ENCODE measurements at regions not wholly inside any gene's neighbourhood (a gene's known extent, or its start where the extent isn't known, plus 50 kb on each side); places are given as distances from the start of the nearest gene placed in this dataset.

DNA sequence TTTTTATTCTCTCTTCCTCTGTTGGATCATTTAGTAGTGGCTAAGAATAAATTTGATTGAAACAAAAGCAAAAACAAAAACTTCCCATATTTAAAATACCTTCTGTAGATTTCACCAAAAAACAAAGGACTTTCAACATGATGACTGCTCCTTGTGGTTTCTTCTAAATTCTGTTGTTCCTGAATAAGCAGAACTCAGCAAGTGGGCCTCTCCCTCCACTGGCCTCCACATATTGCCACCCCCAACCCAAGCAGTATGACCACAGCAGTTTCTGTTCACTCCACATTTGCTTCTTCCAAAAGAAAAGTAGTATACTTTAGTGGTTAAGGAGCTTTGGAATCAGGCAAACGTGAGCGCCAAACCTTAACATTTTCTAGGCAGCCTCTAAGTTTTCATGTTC, 114.7 kb downstream of the COX18 start:
- Histone ChIP-seq H3K4me1 (no peaks in the 10 kb centered on the region), H3K27ac (no peak overlapping the region), H3K4me3 (no peak overlapping the region), H3K27me3 (no peaks in the 10 kb centered on the region), H3K36me3 (no peaks in the 10 kb centered on the region), H3K9me3 (peaks cover 0 to 4% of the 10 kb centered on the region in 2 donors)
- no peak for TF ChIP-seq CTCF (IDR thresholded peaks at IDR 0.05)
- DNase-seq (ENCODE audit: low spot score) = no peak

DNA sequence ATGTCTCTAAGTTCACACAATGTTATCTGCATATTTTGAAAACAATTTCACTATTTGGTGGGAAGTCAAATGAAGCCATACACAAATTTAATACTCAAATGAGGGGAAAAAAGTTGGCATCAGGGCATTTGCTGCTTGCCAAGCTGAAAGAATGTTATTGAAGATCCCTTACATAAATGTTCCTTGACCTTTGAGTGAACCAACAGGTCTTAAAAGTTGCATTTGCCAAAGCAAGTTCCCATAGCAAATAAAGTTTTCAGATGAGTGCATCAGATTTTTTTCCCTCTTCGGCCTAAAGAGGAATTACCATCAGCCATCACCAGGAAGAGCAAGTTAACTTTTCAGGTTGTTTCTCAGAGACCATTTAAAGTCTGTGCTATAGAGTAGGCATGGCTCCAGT, 115.9 kb downstream of the COX18 start:
- H3K36me3 ChIP-seq = no peaks in the 10 kb centered on the region
- H3K27me3 ChIP-seq = no peaks in the 10 kb centered on the region
- no peaks in the 10 kb centered on the region for H3K9me3 ChIP-seq
- TF ChIP-seq CTCF (IDR thresholded peaks at IDR 0.05) = no peak
- no peak overlapping the region for H3K4me3 ChIP-seq
- H3K27ac ChIP-seq = no peak overlapping the region
- no peak for DNase-seq (ENCODE audit: low spot score)
- H3K4me1 ChIP-seq = no peaks in the 10 kb centered on the region

- Histone ChIP-seq H3K36me3 (no peaks in the 10 kb centered on the region), H3K4me3 (no peak overlapping the region), H3K4me1 (no peaks in the 10 kb centered on the region), H3K9me3 (no peaks in the 10 kb centered on the region), H3K27me3 (no peaks in the 10 kb centered on the region), H3K27ac (no peak overlapping the region)
- TF ChIP-seq CTCF (IDR thresholded peaks at IDR 0.05) = no peak
- no peak for DNase-seq (ENCODE audit: low spot score)
Measured at GRCh38 chr4:72951628-72952027, 117.9 kb downstream of the COX18 start.

DNA sequence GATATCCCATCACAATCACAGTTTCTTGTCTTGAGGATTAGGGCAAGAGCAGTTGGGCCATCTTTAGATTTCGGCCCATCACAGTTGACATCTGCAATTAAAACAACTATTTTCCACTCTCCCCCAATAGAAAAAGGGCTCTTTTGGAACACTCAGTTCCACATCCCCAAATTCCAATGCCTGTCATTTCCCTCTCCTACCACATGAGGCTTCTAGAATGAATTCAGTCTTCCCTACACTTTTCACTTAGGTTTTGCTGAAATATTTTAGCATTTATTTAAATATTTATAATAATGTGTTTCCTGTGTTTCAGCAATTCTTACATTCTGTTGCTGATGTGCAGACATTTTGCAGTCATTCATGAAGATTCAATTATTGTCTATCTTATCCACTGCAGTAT, 118.4 kb downstream of the COX18 start:
- no peak for TF ChIP-seq CTCF (IDR thresholded peaks at IDR 0.05)
- Histone ChIP-seq H3K27me3 (no peaks in the 10 kb centered on the region), H3K27ac (no peak overlapping the region), H3K9me3 (no peaks in the 10 kb centered on the region), H3K36me3 (no peaks in the 10 kb centered on the region), H3K4me3 (no peak overlapping the region), H3K4me1 (no peaks in the 10 kb centered on the region)
- DNase-seq (ENCODE audit: low spot score) = no peak

GRCh38 chr4:72948080-72948479, 121.4 kb downstream of the COX18 start:
- DNase-seq (ENCODE audit: low spot score) = no peak
- H3K27ac ChIP-seq = no peak overlapping the region
- no peak for TF ChIP-seq CTCF (IDR thresholded peaks at IDR 0.05)

DNA sequence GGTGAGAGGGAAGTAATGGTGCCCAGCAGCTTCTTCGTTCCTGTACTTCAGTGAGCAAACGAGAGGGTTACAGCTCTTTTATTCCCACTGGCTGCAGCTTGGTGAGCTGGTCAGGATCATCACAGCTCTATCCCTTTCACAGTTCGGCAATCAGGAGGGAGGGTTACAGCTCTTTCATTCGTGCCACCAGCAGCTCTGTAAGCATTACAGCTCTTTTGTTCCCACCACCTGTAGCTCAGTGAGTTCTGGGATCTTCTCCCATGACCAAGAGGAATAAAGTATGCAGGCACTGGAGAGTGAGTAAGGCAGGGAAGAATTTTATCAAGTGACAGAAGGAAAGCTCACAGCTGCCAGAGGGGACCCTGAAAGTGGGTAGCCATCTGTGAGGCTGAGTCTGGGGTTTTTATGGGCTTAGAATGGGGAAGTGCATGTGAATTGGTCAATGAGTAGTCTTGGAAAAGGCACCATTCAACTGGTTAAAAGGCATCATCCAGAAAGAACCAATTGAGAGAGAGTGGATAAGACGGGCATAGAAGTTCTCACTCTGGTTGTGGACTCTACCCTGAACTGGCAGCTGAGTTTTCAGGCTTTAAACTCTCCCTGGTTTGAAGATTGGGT, 123.7 kb downstream of the COX18 start:
- no peak for DNase-seq (ENCODE audit: low spot score)
- no peak for TF ChIP-seq CTCF (IDR thresholded peaks at IDR 0.05)

More at GRCh38 chr4:72948080-72948479, 121.4 kb downstream of the COX18 start:
- H3K4me1 ChIP-seq = no peaks in the 10 kb centered on the region
- no peaks in the 10 kb centered on the region for H3K9me3 ChIP-seq
- H3K36me3 ChIP-seq = no peaks in the 10 kb centered on the region
- H3K27me3 ChIP-seq = no peaks in the 10 kb centered on the region
- H3K4me3 ChIP-seq = no peak overlapping the region

More for the DNA sequence above, 123.7 kb downstream of the COX18 start:
- no peak overlapping the region for H3K27ac ChIP-seq
- no peaks in the 10 kb centered on the region for H3K27me3 ChIP-seq
- no peak overlapping the region for H3K4me3 ChIP-seq
- no peaks in the 10 kb centered on the region for H3K9me3 ChIP-seq
- H3K4me1 ChIP-seq = no peaks in the 10 kb centered on the region
- no peaks in the 10 kb centered on the region for H3K36me3 ChIP-seq

Data from right atrium auricular region (tissue), 2 donors.